OCI-LY3 (cell line): ENCODE measurements at regions not wholly inside any gene's neighbourhood (a gene's known extent, or its start where the extent isn't known, plus 50 kb on each side); places are given as distances from the start of the nearest gene placed in this dataset.

ENCODE experiments used
- EZH2phosphoT487 ChIP-seq: fragments of 200-600 bp; shearing (Covaris generic); IDR thresholded peaks from 2 replicates; pipeline ENCODE4 v1.6.1; 2018; ENCODE audit warnings: antibody characterized with exemption, mixed run types, low read depth
- TF ChIP-seq, protein P1 (sequence below): fragments of 200-600, 300-600 bp; sonication (generic); IDR thresholded peaks from 2 replicates; pipeline ENCODE4 v1.5.1; 2014; ENCODE audit warnings: antibody characterized with exemption, low read length, low read depth

- TF ChIP-seq, protein P1, sequence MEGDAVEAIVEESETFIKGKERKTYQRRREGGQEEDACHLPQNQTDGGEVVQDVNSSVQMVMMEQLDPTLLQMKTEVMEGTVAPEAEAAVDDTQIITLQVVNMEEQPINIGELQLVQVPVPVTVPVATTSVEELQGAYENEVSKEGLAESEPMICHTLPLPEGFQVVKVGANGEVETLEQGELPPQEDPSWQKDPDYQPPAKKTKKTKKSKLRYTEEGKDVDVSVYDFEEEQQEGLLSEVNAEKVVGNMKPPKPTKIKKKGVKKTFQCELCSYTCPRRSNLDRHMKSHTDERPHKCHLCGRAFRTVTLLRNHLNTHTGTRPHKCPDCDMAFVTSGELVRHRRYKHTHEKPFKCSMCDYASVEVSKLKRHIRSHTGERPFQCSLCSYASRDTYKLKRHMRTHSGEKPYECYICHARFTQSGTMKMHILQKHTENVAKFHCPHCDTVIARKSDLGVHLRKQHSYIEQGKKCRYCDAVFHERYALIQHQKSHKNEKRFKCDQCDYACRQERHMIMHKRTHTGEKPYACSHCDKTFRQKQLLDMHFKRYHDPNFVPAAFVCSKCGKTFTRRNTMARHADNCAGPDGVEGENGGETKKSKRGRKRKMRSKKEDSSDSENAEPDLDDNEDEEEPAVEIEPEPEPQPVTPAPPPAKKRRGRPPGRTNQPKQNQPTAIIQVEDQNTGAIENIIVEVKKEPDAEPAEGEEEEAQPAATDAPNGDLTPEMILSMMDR: no peak
- no peak for TF ChIP-seq EZH2phosphoT487
Observed at GRCh38 chr6:19121521-19121920, 715.6 kb upstream of the ID4 start.
